HG03558 (cell line): ENCODE measurements at regions not wholly inside any gene's neighbourhood (a gene's known extent, or its start where the extent isn't known, plus 50 kb on each side); places are given as distances from the start of the nearest gene placed in this dataset.
"Not testable (repeated sequence)": the region's sequence is repeated elsewhere in the genome, so short reads cannot be mapped to it uniquely, and the experiment has no call there.

Experiments used
- ATAC-seq: cut with Tn5 transposase; IDR thresholded peaks from one replicate; pipeline ENCODE4 v1.9.1; 2021; ENCODE audit warnings: moderate number of reproducible peaks; ENCODE audit not compliant: unreplicated experiment; ENCODE audit errors: extremely low read depth

DNA sequence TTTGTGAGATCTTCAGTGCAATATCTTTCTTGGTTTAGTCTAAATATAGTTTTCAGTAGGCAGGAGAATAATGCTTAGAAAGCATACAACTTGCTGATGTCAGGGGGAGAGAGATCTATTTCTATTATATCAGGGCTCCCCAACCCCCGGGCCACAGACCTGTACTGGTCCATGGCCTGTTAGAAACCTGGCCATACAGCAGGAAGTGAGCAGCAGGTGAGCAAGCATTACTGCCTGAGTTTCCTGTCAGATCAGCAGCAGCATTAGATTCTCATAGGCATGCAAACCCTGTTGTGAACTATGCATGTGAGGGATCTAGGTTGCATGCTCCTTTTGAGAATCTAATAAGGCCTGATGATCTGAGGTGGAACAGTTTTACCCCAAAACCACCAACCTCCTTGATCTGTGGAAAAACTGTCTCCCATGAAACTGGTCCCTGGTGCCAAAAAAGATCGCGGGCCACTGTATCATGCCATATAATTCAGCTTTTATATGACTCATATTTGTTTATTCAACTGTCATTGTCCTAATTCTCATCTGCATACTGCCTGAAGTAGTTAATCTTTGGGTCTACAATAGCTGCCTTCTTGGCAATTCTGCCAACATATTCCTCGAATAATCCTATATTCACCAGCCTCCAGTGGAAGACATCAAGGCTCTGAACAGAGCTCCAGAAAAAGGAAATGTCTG lies 163.6 kb upstream of the DYRK2 start:
- ATAC-seq = no peak

DNA sequence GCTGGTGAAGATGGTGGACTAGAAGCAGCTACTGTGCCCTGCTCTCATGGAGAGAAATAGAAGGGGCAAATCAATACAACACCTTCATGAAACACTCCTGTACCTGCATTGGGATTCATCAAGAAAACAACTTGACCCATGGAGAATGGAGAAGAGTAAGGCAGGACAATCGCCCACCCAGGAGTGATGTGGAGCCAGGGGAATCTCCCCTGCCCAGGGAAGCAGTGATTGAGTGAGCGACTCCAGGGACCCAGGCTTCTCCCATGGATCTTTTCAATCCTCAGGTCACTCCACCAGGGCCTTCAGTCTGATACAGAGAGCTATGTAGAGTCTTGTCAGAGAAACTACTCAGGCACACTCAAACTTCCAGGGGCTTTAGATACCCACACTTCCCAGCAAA lies 161.9 kb upstream of the DYRK2 start:
- ATAC-seq = no peak

DNA sequence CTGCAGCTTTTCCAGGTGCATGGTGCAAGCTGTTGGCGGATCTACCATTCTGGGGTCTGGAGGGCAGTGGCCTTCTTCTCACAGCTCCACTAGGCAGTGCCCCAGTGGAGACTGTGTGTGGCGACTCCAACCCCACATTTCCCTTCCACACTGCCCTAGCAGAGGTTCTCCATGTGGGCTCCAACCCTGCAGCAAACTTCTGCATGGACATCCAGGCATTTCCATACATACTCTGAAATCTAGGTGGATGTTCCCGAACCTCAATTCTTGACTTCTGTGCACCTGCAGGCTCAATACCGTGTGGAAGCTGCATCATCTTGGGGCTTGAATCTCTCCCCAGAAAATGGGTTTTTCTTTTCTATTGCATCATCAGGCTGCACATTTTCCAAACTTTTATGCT lies 160.2 kb upstream of the DYRK2 start:
- not testable (repeated sequence) for ATAC-seq

DNA sequence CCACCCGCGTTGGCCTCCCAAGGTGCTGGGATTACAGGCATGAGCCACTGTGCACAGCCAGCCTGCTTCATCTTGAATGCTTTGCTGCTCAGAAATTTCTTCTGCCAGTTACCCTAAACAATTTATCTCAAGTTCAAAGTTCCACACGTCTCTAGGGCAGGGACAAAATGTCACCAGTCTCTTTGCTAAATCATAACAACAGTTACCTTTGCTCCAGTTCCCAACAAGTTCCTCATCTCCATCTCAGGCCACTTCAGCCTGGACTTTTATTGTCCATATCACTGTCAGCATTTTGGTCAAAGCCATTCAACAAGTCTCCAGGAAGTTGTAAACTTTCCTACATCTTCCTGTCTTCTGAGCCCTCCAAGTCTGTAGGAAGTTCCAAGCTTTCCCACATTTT lies 159.5 kb upstream of the DYRK2 start:
- ATAC-seq = no peak

DNA sequence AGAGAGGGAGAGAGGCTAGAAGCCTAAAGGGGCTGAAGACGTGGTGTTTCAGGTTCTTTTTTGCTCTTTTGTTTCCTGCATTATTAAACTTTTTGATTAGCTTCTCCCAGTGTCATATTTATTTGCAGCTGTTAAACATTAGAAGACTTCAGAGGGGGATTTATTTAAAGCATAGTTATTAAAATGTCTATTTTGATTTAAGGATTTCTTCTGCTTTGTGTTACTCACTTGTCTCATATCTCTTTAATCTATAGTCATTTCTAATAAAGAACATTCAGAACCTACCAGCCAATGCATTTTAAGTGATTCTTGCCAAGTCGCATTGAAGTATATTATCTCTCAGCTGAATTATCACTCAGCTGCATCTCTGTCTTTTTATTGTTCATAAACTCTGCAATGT lies 152.0 kb upstream of the DYRK2 start:
- no peak for ATAC-seq

DNA sequence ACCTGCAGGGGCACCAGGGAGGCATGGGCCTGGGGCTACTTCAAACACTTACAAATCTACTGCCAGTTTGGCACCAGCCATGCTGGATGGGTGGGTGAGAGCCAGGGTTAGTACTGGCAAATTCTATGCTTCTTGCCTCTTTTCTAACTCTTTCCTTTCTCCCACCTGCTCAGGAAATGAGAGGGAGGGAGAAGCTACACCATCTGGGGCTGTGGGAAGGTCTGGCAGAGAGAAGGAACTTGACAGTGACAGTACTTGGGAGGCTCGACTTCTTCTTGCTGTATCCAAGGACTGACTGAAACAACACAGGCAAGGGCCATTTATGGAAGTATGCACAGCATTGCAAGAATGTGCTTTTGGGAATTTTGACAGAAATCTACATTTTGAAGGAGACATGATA lies 149.6 kb upstream of the DYRK2 start:
- ATAC-seq = no peak

DNA sequence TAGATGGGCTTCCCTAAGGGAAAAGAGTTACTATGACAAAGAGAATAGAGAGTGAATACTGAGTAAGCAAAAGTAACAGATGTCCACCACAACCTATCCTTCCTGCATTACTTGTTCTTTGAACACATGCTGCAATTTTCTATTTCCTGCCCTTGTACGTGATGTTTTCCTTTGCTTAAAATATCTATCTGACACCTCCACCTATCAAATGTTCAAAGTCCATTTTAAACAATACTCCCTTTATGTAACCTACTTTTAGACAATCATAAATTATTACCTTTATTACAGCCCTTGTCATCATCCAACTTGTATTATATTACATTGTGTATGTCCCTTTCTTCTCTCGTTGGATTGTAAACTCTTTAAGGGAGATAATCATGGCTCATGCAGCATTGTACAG lies 147.2 kb upstream of the DYRK2 start:
- ATAC-seq = no peak

DNA sequence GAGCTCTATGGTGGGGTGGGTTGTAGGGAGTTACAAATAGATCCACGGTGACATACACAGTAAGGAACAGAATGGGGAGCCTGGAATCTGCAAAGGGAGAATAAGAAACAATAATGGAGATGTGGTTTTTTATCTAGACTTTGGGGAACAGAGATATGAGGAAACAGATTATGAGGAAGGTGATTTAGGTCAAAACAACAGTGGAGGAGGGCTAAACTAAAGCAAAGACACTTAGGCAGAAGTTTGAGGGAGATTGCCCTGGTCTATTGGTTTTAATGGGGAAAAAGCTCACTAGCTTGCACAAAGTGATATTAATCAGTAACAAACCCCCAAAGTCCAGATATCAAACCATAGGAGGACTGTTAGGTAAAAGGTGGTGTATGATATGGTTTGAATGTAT lies 144.5 kb upstream of the DYRK2 start:
- no peak for ATAC-seq

DNA sequence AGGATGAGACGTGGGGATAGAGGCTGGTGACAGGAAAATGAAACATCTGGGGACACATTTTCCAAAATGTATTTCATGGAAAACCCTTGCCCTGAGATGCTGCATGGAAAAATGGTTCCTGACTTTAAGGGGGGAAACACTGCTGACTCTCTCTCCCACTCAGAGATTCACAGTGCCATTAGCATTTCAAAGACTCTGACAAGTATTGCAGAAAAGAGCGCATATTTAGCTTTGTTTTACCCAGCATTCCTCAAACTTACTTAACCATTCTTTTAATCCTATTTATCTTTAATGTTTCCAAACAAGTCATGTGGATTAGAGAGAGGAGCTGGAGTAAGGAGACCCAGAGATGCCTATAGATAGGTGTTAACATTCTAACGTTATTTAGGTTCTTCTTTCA lies 141.8 kb upstream of the DYRK2 start:
- no peak for ATAC-seq

DNA sequence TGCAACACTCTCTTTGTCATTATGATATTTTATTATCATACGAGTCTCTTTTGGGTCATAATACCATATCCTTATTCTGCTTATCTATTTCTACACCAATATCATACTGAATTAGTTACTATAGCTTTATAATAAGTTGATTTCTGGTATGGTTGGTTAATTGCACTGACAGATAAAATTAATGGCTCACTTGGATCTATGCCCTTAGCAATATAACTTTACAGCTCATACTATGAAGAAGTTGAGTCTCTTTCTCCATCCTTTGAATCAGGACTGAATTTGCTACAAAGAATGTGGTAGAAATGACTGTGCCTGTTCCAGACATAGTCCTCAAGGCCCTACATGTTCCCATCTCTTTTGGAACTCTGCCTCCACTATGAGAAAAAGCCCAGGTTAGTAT lies 139.7 kb upstream of the DYRK2 start:
- ATAC-seq = no peak

DNA sequence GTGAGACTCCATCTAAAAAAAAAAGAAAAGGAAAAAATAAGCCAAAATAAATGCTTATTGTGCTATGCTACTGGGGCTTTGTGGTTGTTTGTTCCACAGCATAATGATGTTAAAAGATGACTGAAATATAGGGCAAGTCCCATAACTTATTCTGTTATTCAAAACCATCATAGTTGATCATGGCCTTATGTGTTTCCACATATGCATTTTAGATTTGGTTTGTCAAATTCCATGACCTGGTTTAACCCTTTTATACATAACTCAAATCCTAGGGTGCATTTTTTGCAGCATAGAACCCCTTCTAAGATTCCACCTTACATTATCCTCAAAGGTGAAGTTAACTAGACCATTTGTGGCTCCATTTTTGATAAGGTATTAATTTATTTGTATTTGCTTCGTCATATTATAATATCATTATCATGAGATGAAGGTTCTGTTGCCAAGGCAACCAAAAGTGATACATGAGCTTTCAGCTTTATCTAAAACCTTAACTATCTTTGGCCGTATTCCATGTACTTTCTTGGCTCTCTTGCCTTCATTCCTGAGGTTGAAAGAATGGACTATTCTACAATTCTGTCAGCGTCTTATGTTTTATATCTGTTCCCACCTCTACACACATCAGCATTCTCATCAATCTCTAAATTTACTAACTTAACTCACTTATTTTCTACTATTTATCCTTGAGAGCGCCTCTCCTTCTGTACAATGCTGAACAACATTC lies 138.7 kb upstream of the DYRK2 start:
- no peak for ATAC-seq

DNA sequence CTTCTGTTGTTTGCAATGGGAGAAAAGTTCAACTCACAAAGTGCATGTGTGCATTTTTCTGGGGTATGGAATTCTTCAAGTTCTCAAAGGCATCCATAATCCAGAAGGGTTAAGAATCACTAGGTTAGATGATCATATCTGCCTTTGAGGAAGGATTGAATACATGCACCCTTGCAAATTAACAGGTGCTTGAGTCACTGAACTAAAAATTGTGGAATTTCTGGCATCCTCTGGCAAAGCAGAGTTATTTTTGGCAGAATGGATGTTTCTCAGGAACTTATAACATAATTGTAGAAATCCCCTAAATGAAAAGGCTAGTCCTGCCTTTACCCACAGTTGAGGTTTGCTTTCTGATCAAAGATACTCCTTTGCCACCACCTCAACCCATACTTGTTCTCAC lies 136.5 kb upstream of the DYRK2 start:
- ATAC-seq = no peak

DNA sequence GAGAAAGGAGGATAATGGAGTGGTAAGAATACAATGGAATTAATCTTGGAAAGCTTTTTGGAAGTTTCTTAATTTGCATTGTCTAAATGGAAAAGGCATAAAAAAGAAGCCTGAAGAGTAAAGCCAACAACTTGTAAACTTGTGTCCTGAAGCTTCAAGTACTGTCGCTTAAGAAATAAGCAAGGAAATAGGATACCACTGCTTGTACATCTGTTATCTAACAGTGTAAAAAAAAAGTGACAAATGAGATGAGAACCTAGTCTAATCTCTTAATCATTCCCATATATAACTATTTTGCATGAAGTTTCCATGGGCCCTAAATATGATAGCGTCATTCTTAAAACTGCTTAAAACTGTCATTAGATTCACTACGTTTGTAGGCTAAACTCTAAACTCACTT lies 134.0 kb upstream of the DYRK2 start:
- no peak for ATAC-seq

DNA sequence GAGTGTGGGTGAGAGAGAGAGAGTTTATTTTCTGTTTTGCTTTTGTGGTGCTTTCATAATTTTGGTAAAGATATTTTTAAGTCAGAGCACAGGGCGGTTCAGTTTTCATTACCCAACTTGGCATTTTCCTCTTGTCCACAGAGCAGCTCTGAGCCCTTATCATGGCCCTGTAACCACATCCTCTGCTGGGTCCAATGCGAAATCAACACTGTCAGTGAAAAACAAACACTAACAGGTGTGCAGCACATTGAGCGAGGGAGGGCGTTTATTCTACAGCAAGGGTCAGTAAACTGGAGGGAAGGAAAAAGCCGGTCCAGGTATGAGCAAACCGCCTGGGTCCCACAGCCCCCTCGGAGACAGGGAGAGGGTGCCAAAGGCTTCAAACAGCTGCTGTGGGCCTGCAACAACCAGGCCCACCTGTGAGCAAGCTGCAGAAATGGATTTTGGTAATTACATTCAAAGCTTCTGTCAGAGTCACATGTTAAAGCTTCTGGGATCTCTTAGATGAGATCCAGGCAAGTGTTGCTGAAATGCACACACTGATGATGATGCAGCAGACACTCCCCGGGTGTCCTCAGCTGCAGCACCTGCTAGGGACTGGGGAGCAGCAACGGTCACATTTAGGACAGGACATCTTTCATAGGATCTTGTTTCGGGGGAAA lies 132.7 kb upstream of the DYRK2 start:
- peak; percentile 67 for ATAC-seq

DNA sequence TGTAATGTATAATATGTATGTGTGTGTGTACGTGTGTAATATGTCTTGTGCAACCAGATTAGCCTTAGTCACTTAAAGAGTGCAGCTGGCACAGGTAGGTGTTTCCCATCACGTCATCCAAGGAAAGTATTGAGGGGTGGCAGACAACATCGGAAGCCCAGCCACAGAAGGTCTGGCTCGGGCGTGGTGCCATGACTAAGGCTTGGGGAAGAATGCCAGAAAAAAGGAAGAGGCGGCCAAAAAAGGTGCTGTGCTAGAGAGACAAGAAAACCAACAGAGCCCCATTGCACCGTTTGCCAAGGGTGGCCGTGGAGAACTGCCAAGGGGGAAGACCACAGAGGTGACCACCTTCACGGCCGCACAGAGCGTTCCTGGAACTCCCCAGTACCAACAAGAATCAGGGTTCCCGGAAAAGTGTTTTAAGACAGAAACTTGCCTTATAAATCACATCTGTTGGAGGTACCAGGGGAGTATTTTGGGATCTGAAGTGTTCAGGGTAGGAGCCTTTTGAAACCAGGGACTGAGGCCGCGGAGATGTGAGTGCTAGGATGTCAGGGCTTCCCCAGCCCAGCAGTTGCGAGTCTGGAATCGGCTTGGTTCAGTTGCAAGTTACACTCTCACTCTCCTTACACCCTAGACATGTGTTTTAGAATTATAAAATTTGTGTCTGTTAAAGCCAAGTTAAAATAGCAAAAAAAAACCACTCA lies 131.2 kb upstream of the DYRK2 start:
- no peak for ATAC-seq

DNA sequence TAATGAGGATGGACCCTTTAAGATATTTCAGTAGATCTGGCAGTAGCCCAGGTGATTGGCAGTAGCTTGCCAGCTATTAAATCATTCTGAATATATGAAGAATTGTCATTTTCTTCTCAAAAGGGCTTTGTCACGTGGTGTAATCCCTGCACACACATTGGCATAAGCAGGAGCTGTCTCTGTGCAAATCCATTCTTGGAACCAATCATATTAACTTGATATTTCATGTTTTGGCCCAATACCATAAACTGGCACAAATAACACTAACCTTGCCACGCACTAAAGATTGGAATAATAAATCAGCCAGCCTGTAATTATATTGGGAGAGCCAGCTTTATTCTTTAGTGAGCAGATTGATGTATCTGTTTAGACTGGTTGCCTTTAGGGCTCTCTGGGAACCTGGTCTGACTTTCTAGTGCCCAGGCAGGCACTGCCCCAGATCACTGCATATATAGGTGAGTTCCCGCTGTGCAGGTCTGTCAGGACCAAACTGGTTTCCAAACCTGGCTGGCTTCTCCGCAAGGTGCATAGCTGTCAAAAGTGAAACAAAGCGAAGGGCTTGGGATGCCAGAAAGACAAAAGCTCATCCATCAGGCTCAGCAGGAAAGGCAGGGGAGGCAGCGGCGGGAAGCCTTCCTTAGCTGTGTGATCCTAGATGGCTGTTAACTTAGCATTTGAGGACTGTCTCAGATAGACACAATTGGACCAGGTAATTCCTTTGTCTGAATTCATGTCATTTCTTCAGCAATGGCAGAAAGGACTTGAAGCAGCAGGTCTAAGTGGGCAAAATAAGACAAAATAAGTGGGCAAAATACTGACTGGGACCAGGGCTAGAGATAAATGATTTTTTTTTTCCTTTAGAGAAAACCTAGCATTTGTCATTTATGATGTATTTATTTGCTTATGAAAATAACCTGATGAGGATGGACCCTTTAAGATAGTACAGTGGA lies 128.8 kb upstream of the DYRK2 start:
- no peak for ATAC-seq

DNA sequence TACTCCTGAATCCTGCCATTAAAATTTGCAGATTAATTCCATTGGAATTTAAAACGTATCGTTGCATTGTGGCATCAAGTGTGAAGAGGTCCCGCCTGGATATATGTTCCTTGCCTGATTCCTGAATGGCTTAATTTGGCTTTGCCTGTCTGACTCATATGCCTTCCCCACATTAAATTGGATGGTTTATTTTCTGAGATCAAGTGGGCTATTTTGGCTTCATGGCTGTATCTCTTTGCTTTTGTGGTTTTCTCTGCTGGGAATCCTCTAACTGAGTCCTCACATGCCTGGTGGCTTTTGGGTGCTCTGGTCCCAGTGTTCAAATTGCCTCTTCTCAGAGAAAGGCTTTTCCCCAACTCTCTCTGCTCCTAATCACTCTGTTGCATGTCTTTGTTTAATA lies 127.9 kb upstream of the DYRK2 start:
- ATAC-seq = no peak

DNA sequence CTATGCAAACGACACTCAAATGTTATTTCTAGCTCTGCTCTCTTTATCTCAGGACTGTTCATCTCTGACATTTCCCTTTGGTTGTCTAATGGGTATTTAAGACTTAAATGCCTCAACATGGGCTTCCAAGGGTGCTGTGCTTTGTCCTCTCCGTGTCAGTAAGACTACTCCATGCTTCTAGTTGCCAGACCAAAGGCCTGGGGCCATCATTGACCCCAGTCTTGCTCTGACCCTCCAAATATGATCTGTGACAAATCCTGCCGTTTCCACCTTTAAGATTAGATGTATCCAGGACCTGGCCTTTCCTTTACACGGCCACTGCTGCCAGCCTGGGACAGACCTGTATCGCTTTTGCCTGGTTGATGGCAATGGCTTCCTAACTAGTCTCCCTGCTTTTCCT lies 126.3 kb upstream of the DYRK2 start:
- ATAC-seq = no peak

DNA sequence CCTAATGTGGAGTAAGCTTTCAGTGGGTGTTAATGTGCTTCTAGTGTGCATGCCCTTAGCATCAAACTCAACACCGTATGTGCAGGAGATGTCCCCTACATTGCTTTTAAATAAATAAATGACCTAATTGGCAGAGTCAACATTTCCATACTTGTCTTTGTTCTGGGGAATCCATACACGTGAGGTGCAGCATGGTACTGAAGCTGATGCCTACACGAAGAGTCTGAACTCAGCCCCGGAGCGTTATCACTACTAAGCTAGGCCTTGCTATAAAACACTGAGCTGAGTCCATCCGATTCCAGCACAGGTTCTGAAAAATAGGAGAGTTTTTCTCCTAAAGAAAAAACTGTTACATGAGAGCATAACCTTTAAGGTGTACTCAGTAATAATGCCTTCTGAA lies 125.0 kb upstream of the DYRK2 start:
- no peak for ATAC-seq
